ENCODE measurements at regions not wholly inside any gene's neighbourhood (a gene's known extent, or its start where the extent isn't known, plus 50 kb on each side); places are given as distances from the start of the nearest gene placed in this dataset.

DNA sequence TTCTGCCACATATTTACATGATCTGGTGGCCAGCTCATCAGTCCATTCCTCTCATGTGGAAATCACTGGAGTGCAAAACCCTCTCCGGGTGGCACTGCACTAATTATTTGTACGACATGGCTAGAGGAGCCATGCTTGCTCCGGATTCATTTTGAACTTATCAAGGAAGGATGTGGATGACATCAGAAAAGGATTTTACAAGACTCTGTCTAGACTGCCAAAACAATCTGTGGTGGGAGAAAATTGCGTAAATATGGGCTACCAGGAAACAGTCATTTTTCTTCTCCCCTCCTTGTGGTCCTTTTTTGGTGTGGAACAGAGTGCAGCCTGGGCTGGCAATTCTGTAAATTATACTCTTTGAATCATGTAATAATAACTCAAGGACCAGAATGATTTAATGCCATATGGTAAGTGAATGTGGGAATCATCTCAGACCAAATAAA lies 123.4 kb upstream of the IFNE start:
- Histone ChIP-seq H3K9me3 (ENCODE audit: control insufficient read depth, low read length) (peaks cover 1% of the 10 kb centered on the region), H3K36me3 (ENCODE audit: control insufficient read depth in 1 of 2, insufficient read depth in 2 of 2, low read length in 1 of 2) (no peaks in the 10 kb centered on the region), H3K27me3 (ENCODE audit: control insufficient read depth in 1 of 2, insufficient read depth in 2 of 2, low read length in 1 of 2) (peaks cover 0 to 2% of the 10 kb centered on the region in 2 donors), H3K4me3 (ENCODE audit: low read length in 2 of 2) (no peak overlapping the region), H3K4me1 (ENCODE audit: control insufficient read depth in 1 of 2, insufficient read depth in 2 of 2, low read length in 2 of 2) (no peaks in the 10 kb centered on the region), H3K27ac (ENCODE audit: low read depth in 1 of 2, low read length in 2 of 2) (no peak overlapping the region)
- WGBS, 2 donors, result 12 to 20% methylated on average over 4 of the region's 4 CpGs
- no peak for DNase-seq
- intact Hi-C loops (cut with DNase I), result loop anchor here in 1 of 2 donors (10.0 kb wide), 1 partner anchor 61 kb away; no protein-coding TSS in a partner anchor
- ATAC-seq (ENCODE audit: low FRiP score), result no peak

GRCh38 chr9:21607576-21607975 lies 125.5 kb upstream of the IFNE start:
- no peak for DNase-seq
- Histone ChIP-seq H3K4me1 (ENCODE audit: control insufficient read depth in 1 of 2, insufficient read depth in 2 of 2, low read length in 2 of 2) (no peaks in the 10 kb centered on the region), H3K36me3 (ENCODE audit: control insufficient read depth in 1 of 2, insufficient read depth in 2 of 2, low read length in 1 of 2) (no peaks in the 10 kb centered on the region), H3K4me3 (ENCODE audit: low read length in 2 of 2) (no peak overlapping the region), H3K9me3 (ENCODE audit: control insufficient read depth, low read length) (no peaks in the 10 kb centered on the region), H3K27me3 (ENCODE audit: control insufficient read depth in 1 of 2, insufficient read depth in 2 of 2, low read length in 1 of 2) (no peaks in the 10 kb centered on the region), H3K27ac (ENCODE audit: low read depth in 1 of 2, low read length in 2 of 2) (no peak overlapping the region)
- 35 to 42% methylated on average over 2 of the region's 2 CpGs for WGBS, 2 donors
- intact Hi-C loops (cut with DNase I), result loop anchor here in 1 of 2 donors (10.0 kb wide), 1 partner anchor 63 kb away; no protein-coding TSS in a partner anchor
- no peak for ATAC-seq (ENCODE audit: low FRiP score)

DNA sequence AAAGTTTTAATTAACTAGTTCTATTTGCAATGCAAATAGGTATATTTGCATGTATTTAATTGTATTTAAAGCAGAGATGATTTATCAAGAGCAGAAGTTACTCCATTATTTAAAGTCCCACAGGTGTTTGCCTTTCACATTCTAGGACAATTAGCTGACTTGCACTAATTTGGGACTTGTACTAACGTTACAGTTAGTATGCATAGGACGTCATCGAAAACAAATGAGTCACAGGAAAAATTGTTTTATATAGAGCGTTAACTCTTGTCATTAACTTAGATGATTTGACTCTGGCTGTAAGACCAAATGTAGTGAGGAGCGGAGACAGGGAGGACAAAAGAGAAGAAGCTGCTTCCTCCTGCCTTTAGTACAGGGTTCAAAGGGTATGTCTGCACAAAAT lies 126.1 kb upstream of the IFNE start:
- intact Hi-C loops (cut with DNase I), result loop anchor here in 1 of 2 donors (10.0 kb wide), 1 partner anchor 63 kb away; no protein-coding TSS in a partner anchor
- no peaks in the 10 kb centered on the region for H3K9me3 ChIP-seq (ENCODE audit: control insufficient read depth, low read length)

DNA sequence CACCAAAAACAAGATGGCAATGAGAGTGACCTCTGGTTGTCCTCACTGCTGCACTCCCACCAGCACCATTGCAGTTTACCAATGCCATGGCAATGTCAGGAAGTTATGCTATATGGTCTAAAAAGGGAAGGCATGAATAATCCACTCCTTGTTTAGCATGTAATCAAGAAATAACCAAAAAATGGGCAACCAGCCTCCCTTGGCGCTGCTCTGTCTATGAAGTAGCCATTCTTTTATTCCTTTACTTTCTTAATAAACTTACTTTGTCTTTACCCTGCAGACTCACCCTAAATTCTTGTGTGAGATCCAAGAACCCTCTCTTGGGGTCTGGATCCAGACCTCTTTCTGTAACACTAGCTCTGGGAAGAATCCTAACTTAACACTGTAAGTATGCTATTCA lies 127.4 kb upstream of the IFNE start:
- ATAC-seq (ENCODE audit: low FRiP score) (no peak), DNase-seq (no peak)
- H3K27ac ChIP-seq (ENCODE audit: low read depth in 1 of 2, low read length in 2 of 2), result no peak overlapping the region
- intact Hi-C loops (cut with DNase I), result loop anchor here in 1 of 2 donors (10.0 kb wide), 1 partner anchor 65 kb away; no protein-coding TSS in a partner anchor
- no peak overlapping the region for H3K4me3 ChIP-seq (ENCODE audit: low read length in 2 of 2)
- 72 to 82% methylated on average over 1 of the region's 1 CpG for WGBS, 2 donors
- H3K27me3 ChIP-seq (ENCODE audit: control insufficient read depth in 1 of 2, insufficient read depth in 2 of 2, low read length in 1 of 2), result no peaks in the 10 kb centered on the region
- H3K36me3 ChIP-seq (ENCODE audit: control insufficient read depth in 1 of 2, insufficient read depth in 2 of 2, low read length in 1 of 2), result no peaks in the 10 kb centered on the region
- no peaks in the 10 kb centered on the region for H3K9me3 ChIP-seq (ENCODE audit: control insufficient read depth, low read length)
- H3K4me1 ChIP-seq (ENCODE audit: control insufficient read depth in 1 of 2, insufficient read depth in 2 of 2, low read length in 2 of 2), result no peaks in the 10 kb centered on the region

More for the DNA sequence above, 126.1 kb upstream of the IFNE start:
- WGBS, 2 donors, result 72 to 75% methylated on average over 5 of the region's 5 CpGs
- Histone ChIP-seq H3K4me1 (ENCODE audit: control insufficient read depth in 1 of 2, insufficient read depth in 2 of 2, low read length in 2 of 2) (no peaks in the 10 kb centered on the region), H3K27ac (ENCODE audit: low read depth in 1 of 2, low read length in 2 of 2) (no peak overlapping the region), H3K4me3 (ENCODE audit: low read length in 2 of 2) (no peak overlapping the region), H3K27me3 (ENCODE audit: control insufficient read depth in 1 of 2, insufficient read depth in 2 of 2, low read length in 1 of 2) (no peaks in the 10 kb centered on the region), H3K36me3 (ENCODE audit: control insufficient read depth in 1 of 2, insufficient read depth in 2 of 2, low read length in 1 of 2) (no peaks in the 10 kb centered on the region)
- DNase-seq (no peak), ATAC-seq (ENCODE audit: low FRiP score) (no peak)

- Histone ChIP-seq H3K36me3 (ENCODE audit: control insufficient read depth in 1 of 2, insufficient read depth in 2 of 2, low read length in 1 of 2) (no peaks in the 10 kb centered on the region), H3K9me3 (ENCODE audit: control insufficient read depth, low read length) (no peaks in the 10 kb centered on the region), H3K27ac (ENCODE audit: low read depth in 1 of 2, low read length in 2 of 2) (no peak overlapping the region), H3K4me3 (ENCODE audit: low read length in 2 of 2) (no peak overlapping the region), H3K27me3 (ENCODE audit: control insufficient read depth in 1 of 2, insufficient read depth in 2 of 2, low read length in 1 of 2) (no peaks in the 10 kb centered on the region), H3K4me1 (ENCODE audit: control insufficient read depth in 1 of 2, insufficient read depth in 2 of 2, low read length in 2 of 2) (no peaks in the 10 kb centered on the region)
- intact Hi-C loops (cut with DNase I), result no loop called here
- ATAC-seq (ENCODE audit: low FRiP score), result no peak
- DNase-seq, result no peak
- WGBS, 2 donors, result 64 to 65% methylated on average over 1 of the region's 1 CpG
These were observed 129.8 kb upstream of the IFNE start for GRCh38 chr9:21611891-21612290.

- Histone ChIP-seq H3K9me3 (ENCODE audit: control insufficient read depth, low read length) (no peaks in the 10 kb centered on the region), H3K27ac (ENCODE audit: low read depth in 1 of 2, low read length in 2 of 2) (no peak overlapping the region), H3K36me3 (ENCODE audit: control insufficient read depth in 1 of 2, insufficient read depth in 2 of 2, low read length in 1 of 2) (no peaks in the 10 kb centered on the region), H3K4me1 (ENCODE audit: control insufficient read depth in 1 of 2, insufficient read depth in 2 of 2, low read length in 2 of 2) (no peaks in the 10 kb centered on the region), H3K4me3 (ENCODE audit: low read length in 2 of 2) (no peak overlapping the region), H3K27me3 (ENCODE audit: control insufficient read depth in 1 of 2, insufficient read depth in 2 of 2, low read length in 1 of 2) (peaks cover 0 to 2% of the 10 kb centered on the region in 2 donors)
- 16 to 19% methylated on average over 1 of the region's 1 CpG for WGBS, 2 donors
- no peak for DNase-seq
- ATAC-seq (ENCODE audit: low FRiP score), result no peak
- intact Hi-C loops (cut with DNase I), result no loop called here
These were observed 132.9 kb upstream of the IFNE start for GRCh38 chr9:21615018-21615417.

GRCh38 chr9:21615446-21615845 lies 133.3 kb upstream of the IFNE start:
- intact Hi-C loops (cut with DNase I), result no loop called here
- no peak for DNase-seq
- Histone ChIP-seq H3K27me3 (ENCODE audit: control insufficient read depth in 1 of 2, insufficient read depth in 2 of 2, low read length in 1 of 2) (peaks cover 0 to 2% of the 10 kb centered on the region in 2 donors), H3K9me3 (ENCODE audit: control insufficient read depth, low read length) (no peaks in the 10 kb centered on the region), H3K36me3 (ENCODE audit: control insufficient read depth in 1 of 2, insufficient read depth in 2 of 2, low read length in 1 of 2) (no peaks in the 10 kb centered on the region), H3K4me3 (ENCODE audit: low read length in 2 of 2) (no peak overlapping the region), H3K27ac (ENCODE audit: low read depth in 1 of 2, low read length in 2 of 2) (no peak overlapping the region), H3K4me1 (ENCODE audit: control insufficient read depth in 1 of 2, insufficient read depth in 2 of 2, low read length in 2 of 2) (no peaks in the 10 kb centered on the region)
- ATAC-seq (ENCODE audit: low FRiP score), result no peak
- WGBS, 2 donors, result 69 to 72% methylated on average over 4 of the region's 4 CpGs

DNA sequence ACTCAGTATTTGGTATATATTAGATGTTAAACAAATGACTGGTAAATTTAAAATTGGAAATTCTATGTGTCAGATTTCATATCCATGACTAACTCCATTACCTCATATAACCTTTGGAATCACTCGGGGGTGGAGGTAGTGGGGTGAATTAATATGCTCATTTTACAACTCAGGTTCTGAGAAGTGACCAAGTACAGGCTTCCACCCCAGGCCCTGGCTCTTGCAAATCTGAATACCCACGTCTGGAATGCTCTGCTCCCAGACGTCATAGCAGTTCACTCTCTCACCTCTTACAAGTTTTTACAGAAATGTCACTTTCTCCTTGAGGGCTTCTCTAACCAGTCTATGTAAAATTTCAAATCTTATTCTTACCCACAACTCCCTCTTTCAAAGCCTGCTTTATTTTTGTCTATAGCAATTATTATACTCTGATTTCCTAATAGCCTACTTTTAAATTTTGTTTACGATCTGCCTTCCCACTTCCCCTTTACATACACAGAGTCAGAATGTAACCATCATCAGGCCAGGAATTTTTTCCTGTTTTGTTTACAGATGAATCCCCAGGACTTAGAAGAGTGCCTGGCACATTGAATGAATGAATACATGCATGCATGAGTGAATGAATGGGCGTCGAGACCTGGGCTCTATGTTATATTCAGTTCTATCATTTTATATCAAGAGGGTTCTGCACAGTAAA lies 134.1 kb upstream of the IFNE start:
- H3K36me3 ChIP-seq (ENCODE audit: control insufficient read depth in 1 of 2, insufficient read depth in 2 of 2, low read length in 1 of 2), result no peaks in the 10 kb centered on the region
- intact Hi-C loops (cut with DNase I), result no loop called here
- peaks cover 0 to 2% of the 10 kb centered on the region in 2 donors for H3K27me3 ChIP-seq (ENCODE audit: control insufficient read depth in 1 of 2, insufficient read depth in 2 of 2, low read length in 1 of 2)
- DNase-seq (no peak), ATAC-seq (ENCODE audit: low FRiP score) (no peak)
- H3K4me3 ChIP-seq (ENCODE audit: low read length in 2 of 2), result no peak overlapping the region
- H3K27ac ChIP-seq (ENCODE audit: low read depth in 1 of 2, low read length in 2 of 2), result no peak overlapping the region
- H3K4me1 ChIP-seq (ENCODE audit: control insufficient read depth in 1 of 2, insufficient read depth in 2 of 2, low read length in 2 of 2), result no peaks in the 10 kb centered on the region
- WGBS, 2 donors, result 57 to 58% methylated on average over 6 of the region's 6 CpGs
- no peaks in the 10 kb centered on the region for H3K9me3 ChIP-seq (ENCODE audit: control insufficient read depth, low read length)

Measured in aorta (tissue), 5 donors.